A549 (cell line): ENCODE measurements at regions not wholly inside any gene's neighbourhood (a gene's known extent, or its start where the extent isn't known, plus 50 kb on each side); places are given as distances from the start of the nearest gene placed in this dataset.

Experiments used
- CEBPB ChIP-seq, 2 experiments: fragments of >200 bp in 1 of 2; sonication (Bioruptor Twin) in 1 of 2; formaldehyde crosslinking in 1 of 2; IDR thresholded peaks; 2 replicates each; pipeline ENCODE4 v1.6.1; 2012 to 2016
- CHD4 ChIP-seq: fragments of 200-600 bp; sonication (generic); IDR thresholded peaks from 2 replicates; pipeline ENCODE4 v1.6.1; 2016; ENCODE audit warnings: antibody characterized with exemption, mild to moderate bottlenecking, borderline replicate concordance
- EP300 ChIP-seq, 2 experiments: fragments of >200 bp; sonication (Bioruptor Twin); formaldehyde crosslinking; IDR thresholded peaks; 2 replicates in 1 of 2; 3 replicates in 1 of 2; pipeline ENCODE4 v1.6.1; 2016 to 2017
- ESRRA ChIP-seq: fragments of 150-350 bp; IDR thresholded peaks from 2 replicates; pipeline ENCODE4 v1.6.1; 2014; ENCODE audit warnings: mild to moderate bottlenecking, low read length, borderline replicate concordance
- FOSB ChIP-seq: fragments of 250-450 bp; sonication (Bioruptor Pico); IDR thresholded peaks from 2 replicates; pipeline ENCODE4 v1.5.0; 2020; ENCODE audit warnings: mild to moderate bottlenecking, moderate library complexity
- MAFK ChIP-seq: fragments of 450-650 bp; IDR thresholded peaks from 2 replicates; pipeline ENCODE4 v1.6.1; 2014; ENCODE audit not compliant: partially characterized antibody
- MAX ChIP-seq: IDR thresholded peaks from 2 replicates; pipeline ENCODE4 v1.6.1; 2012
- MYC ChIP-seq: IDR thresholded peaks from 2 replicates; pipeline ENCODE4 v1.6.1; 2012; ENCODE audit warnings: mild to moderate bottlenecking, inconsistent platforms, low read length, improper control_type of control experiment, borderline replicate concordance
- POLR2A ChIP-seq: IDR thresholded peaks from 2 replicates; pipeline ENCODE4 v1.6.1; 2012; ENCODE audit warnings: mild to moderate bottlenecking, low read length
- RAD21 ChIP-seq, 2 experiments: fragments of >200 bp in 1 of 2; sonication (Bioruptor Twin) in 1 of 2; formaldehyde crosslinking in 1 of 2; IDR thresholded peaks in 1 of 2; conservative IDR thresholded peaks in 1 of 2; 2 replicates in 1 of 2; 3 replicates in 1 of 2; pipeline ENCODE4 v1.6.1; 2012 to 2018; ENCODE audit warnings: inconsistent platforms in 1 of 2
- RCOR1 ChIP-seq: fragments of 150-350 bp; IDR thresholded peaks from 2 replicates; pipeline ENCODE4 v1.6.1; 2014; ENCODE audit warnings: antibody characterized with exemption, low read length, low read depth
- TF ChIP-seq, protein P1 (sequence below): fragments of >200 bp; sonication (Bioruptor Twin); formaldehyde crosslinking; IDR thresholded peaks from 3 replicates; pipeline ENCODE4 v1.5.1; 2016

DNA sequence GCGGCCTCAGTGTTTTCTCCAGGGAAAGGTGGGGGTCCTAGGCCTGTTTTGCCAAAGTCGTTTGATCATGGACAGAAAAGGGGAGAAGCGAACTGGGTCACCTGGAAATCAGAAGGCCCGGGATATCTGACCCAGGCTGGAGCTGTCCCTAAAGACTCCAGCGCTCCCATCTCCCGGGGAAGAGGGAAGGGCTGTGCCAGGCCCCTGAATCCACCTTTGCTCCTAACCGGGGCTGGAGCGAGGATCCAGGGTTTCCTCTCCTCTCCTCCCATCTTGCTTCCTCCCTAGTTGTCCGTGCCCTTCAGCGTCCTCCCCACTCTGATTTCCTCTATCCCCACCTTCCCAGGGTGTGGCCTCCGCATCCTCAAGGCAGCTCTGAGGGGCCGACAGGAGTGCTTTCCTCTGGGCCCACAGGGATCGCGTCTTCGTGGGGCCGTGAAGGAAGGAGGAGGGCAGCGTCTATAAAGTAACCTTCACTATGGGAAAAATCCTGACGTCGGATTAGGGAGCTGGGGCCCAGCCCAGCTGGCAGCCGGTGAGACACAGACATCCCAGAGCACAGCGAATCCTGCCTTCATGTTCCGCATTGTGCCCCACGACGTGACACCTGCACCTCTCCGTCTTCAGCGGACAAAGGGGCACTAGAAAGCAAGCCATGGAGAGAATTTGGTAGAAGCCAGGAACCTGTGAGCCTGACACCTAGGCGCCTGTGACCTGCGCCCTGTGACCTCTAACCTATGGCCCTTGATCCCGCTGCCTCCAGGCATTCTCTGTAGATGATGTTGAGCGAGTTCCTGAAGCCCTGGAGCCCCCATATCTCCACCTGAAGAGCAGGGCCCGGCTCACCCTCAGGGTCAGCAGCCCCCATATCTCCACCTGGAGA, 212.7 kb upstream of the SALL3 start:
- TF ChIP-seq POLR2A (no peak), MAFK (no peak), FOSB (CRISPR knock-in tag) (no peak), MAX (no peak), ESRRA (no peak), CEBPB (IDR thresholded peaks at IDR 0.05) (no peak), RCOR1 (no peak), EP300 (IDR thresholded peaks at IDR 0.05) (no peak), MYC (no peak), RAD21 (conservative IDR thresholded peaks at IDR 0.05 in 1 of 2, IDR thresholded peaks at IDR 0.05 in 1 of 2) (no peak), CHD4 (no peak)
- TF ChIP-seq, protein P1, sequence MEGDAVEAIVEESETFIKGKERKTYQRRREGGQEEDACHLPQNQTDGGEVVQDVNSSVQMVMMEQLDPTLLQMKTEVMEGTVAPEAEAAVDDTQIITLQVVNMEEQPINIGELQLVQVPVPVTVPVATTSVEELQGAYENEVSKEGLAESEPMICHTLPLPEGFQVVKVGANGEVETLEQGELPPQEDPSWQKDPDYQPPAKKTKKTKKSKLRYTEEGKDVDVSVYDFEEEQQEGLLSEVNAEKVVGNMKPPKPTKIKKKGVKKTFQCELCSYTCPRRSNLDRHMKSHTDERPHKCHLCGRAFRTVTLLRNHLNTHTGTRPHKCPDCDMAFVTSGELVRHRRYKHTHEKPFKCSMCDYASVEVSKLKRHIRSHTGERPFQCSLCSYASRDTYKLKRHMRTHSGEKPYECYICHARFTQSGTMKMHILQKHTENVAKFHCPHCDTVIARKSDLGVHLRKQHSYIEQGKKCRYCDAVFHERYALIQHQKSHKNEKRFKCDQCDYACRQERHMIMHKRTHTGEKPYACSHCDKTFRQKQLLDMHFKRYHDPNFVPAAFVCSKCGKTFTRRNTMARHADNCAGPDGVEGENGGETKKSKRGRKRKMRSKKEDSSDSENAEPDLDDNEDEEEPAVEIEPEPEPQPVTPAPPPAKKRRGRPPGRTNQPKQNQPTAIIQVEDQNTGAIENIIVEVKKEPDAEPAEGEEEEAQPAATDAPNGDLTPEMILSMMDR, result no peak
